GM19455 (cell line): ENCODE measurements at regions not wholly inside any gene's neighbourhood (a gene's known extent, or its start where the extent isn't known, plus 50 kb on each side); places are given as distances from the start of the nearest gene placed in this dataset.

Experiments used
- ATAC-seq: cut with Tn5 transposase; IDR thresholded peaks from one replicate; pipeline ENCODE4 v1.9.1; 2021; ENCODE audit not compliant: unreplicated experiment

GRCh38 chr17:77746393-77746792, 212.1 kb upstream of the TNRC6C start:
- ATAC-seq, result no peak

GRCh38 chr17:77746896-77747554, 211.5 kb upstream of the TNRC6C start:
- no peak for ATAC-seq

- no peak for ATAC-seq
Measured at GRCh38 chr17:77748436-77748835, 210.1 kb upstream of the TNRC6C start.

- no peak for ATAC-seq
Measured at GRCh38 chr17:77749321-77749751, 209.2 kb upstream of the TNRC6C start.

GRCh38 chr17:77749989-77750388, 208.5 kb upstream of the TNRC6C start:
- ATAC-seq, result no peak

GRCh38 chr17:77750427-77751043, 208.0 kb upstream of the TNRC6C start:
- ATAC-seq, result no peak

- ATAC-seq, result no peak
Measured at GRCh38 chr17:77753246-77753645, 205.3 kb upstream of the TNRC6C start.

GRCh38 chr17:77753691-77754245, 204.7 kb upstream of the TNRC6C start:
- ATAC-seq, result no peak

GRCh38 chr17:77754956-77755355, 203.5 kb upstream of the TNRC6C start:
- ATAC-seq, result no peak

GRCh38 chr17:77755410-77755963, 203.0 kb upstream of the TNRC6C start:
- no peak for ATAC-seq

GRCh38 chr17:77756028-77756427, 202.5 kb upstream of the TNRC6C start:
- ATAC-seq, result no peak

GRCh38 chr17:77756846-77757560, 201.5 kb upstream of the TNRC6C start:
- no peak for ATAC-seq

GRCh38 chr17:77757561-77757898, 201.0 kb upstream of the TNRC6C start:
- no peak for ATAC-seq

- ATAC-seq, result no peak
Measured at GRCh38 chr17:77763023-77763422, 195.5 kb upstream of the TNRC6C start.

GRCh38 chr17:77763575-77763974, 194.9 kb upstream of the TNRC6C start:
- no peak for ATAC-seq

- ATAC-seq, result no peak
Measured at GRCh38 chr17:77765292-77765691, 193.2 kb upstream of the TNRC6C start.

GRCh38 chr17:77767148-77767547, 191.4 kb upstream of the TNRC6C start:
- ATAC-seq, result no peak

GRCh38 chr17:77768248-77768852, 190.2 kb upstream of the TNRC6C start:
- ATAC-seq, result no peak

- no peak for ATAC-seq
Measured at GRCh38 chr17:77769215-77769614, 189.3 kb upstream of the TNRC6C start.

- no peak for ATAC-seq
Measured at GRCh38 chr17:77769762-77770161, 188.7 kb upstream of the TNRC6C start.
